AG09309 (cell line): ENCODE measurements at regions not wholly inside any gene's neighbourhood (a gene's known extent, or its start where the extent isn't known, plus 50 kb on each side); places are given as distances from the start of the nearest gene placed in this dataset.

Source experiments
- DNase-seq: peaks from one replicate; pipeline ENCODE4 v3.0.0-alpha.2; 2010; ENCODE audit warnings: low read depth
- H3K4me3 ChIP-seq: 2 replicates; pipeline ENCODE4 v1.5.1; 2011; ENCODE audit warnings: mild to moderate bottlenecking, low read depth, low read length, moderate library complexity; ENCODE audit not compliant: control insufficient read depth
- CTCF ChIP-seq: IDR thresholded peaks from 2 replicates; pipeline ENCODE4 v1.5.1; 2011; ENCODE audit warnings: mild to moderate bottlenecking, low read depth, low read length, inconsistent platforms; ENCODE audit not compliant: insufficient read depth, control insufficient read depth; ENCODE audit errors: missing control alignments

- no peak for TF ChIP-seq CTCF
- no peak overlapping the region for H3K4me3 ChIP-seq
- no peak for DNase-seq
Observed at GRCh38 chr2:238652053-238652770, 195.7 kb upstream of the TWIST2 start.

- DNase-seq, result no peak
- no peak for TF ChIP-seq CTCF
- H3K4me3 ChIP-seq, result no peak overlapping the region
Observed at GRCh38 chr2:238652771-238653157, 195.1 kb upstream of the TWIST2 start.

- no peak for DNase-seq
- TF ChIP-seq CTCF, result no peak
- H3K4me3 ChIP-seq, result no peak overlapping the region
Observed at GRCh38 chr2:238653431-238654109, 194.3 kb upstream of the TWIST2 start.

GRCh38 chr2:238654479-238655197 is 193.2 kb upstream of the TWIST2 start:
- TF ChIP-seq CTCF, result no peak
- H3K4me3 ChIP-seq, result no peak overlapping the region
- DNase-seq, result no peak

GRCh38 chr2:238655198-238655860 is 192.6 kb upstream of the TWIST2 start:
- no peak overlapping the region for H3K4me3 ChIP-seq
- DNase-seq, result no peak

More at GRCh38 chr2:238655198-238655860, 192.6 kb upstream of the TWIST2 start:
- TF ChIP-seq CTCF, result no peak
